ENCODE measurements at regions not wholly inside any gene's neighbourhood (a gene's known extent, or its start where the extent isn't known, plus 50 kb on each side); places are given as distances from the start of the nearest gene placed in this dataset.
"Not testable (repeated sequence)": the region's sequence is repeated elsewhere in the genome, so short reads cannot be mapped to it uniquely, and the experiment has no call there.

DNA sequence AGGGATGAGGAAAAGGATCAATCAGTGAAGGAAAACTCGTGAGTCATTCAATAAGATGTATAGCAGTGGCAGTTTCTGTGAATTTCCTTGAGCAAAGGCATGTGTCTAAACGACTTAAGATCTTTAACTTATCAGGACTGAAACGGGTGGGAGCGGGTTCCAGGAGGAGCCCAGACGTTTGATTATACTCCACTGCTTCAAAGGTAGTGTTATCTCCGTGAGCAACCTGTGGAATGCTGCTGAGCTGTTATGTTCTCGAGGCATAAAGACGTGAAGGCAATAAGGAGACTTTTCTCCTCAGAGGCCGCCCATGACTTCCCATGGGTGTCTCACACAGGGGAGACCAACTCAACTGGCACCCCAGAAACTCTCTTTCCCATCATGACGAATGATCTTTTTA, 72.7 kb upstream of the DLGAP1 start:
- not testable (repeated sequence) for DNase-seq

DNA sequence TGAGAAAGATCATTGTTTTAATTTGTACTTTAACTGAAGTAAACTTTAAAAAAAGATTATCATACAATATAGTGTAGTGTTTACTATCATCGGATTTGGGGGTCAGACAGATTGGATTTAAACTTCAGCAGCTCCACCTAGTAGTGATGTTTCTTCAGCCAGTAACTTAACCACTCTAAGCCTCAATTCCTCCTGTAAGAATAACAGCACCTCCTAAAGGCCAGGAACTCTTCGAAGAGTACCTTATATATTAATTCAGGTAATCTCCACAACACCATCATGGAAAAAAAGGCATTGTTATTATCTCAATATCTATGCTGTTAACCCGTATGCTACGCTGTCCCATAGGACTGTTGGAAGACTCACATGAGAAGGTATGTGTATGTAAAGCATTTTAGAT, 69.0 kb upstream of the DLGAP1 start:
- no peak for DNase-seq

DNA sequence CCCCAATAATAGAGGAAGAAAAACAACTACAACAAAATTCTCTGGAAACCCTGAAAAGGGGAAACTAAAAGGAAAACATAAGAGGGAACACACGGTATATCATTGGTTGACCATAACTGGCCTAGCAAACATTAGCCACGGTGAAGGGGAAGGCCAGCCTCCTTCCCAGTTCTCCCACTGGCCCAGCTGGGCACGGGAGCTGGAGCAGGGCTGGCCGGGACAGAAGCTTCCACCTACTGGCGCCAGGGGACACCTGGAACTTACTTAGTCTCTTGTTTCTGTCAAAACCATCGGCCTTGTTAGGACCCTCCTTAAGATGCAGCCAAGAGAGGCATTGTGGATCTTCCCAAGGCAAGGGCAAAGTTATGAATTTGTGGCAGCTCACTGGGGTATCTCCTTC, 56.1 kb upstream of the DLGAP1 start:
- DNase-seq: no peak

DNA sequence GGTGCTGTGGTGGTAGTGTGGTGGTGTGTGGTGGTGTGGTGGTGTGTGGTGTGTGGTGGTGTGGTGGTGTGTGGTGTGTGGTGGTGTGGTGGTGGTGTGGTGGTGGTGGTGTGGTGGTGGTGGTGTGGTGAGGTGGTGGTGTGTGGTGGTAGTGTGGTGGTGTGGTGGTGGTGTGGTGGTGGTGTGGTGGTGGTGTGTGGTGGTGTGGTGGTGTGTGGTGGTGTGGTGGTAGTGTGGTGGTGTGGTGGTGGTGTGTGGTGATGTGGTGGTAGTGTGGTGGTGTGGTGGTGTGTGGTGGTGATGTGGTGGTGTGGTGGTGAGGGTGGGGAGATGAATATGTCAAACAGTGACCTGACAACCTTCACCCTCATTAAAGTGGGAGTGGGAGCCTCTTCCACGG, 55.6 kb upstream of the DLGAP1 start:
- DNase-seq: no peak

DNA sequence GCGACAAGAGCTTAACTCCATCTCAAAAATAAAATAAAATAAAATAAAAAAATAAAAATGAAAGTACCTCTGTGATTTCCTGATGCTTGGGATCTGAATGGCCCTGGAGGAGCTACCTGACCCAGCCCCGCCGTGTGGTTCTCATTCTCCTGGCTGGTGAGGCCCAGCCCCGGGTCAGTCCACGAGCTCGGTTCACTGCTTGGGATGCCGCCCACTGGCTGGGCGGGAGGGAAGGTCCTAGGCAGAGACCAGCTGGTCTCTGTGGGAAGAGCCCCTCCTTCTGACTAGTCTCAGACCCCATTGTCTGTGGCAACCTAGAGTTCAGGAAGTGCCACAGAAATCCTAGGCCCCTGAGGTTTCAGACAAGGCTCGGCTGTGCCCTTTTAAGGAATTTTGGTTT, 55.1 kb upstream of the DLGAP1 start:
- DNase-seq: no peak
